Kidney glomerular epithelial cell (primary cell): ENCODE measurements at regions not wholly inside any gene's neighbourhood (a gene's known extent, or its start where the extent isn't known, plus 50 kb on each side); places are given as distances from the start of the nearest gene placed in this dataset.

Experiments
- DNase-seq: peaks from one replicate; lab custom pipeline; 2025; lab: John Stamatoyannopoulos, UW

GRCh38 chr2:136557203-136557602, 208.1 kb upstream of the THSD7B start:
- DNase-seq = no peak

- no peak for DNase-seq
These were observed 215.2 kb upstream of the THSD7B start for GRCh38 chr2:136550181-136550580.

- no peak for DNase-seq
These were observed 226.0 kb upstream of the THSD7B start for GRCh38 chr2:136539355-136539754.

DNA sequence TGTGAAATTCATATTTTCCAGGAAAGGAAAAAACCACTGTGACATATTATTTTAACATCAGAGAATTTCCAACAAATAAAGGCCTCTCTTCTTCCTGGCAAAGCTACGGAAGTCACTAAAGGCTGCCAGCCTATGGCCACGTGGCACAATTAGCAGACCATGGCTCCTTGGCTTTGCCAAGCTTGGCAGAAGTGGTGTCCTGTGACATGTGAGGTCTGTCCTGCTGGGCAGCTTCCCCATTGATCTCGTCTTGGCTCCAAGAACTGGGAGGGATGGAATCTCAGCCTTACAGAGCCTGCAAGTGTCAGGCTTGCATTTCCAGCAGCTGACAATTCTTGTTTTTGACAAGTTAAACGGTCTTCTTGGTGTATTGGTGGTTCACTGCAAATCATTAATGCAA, 226.9 kb upstream of the THSD7B start:
- DNase-seq = no peak

GRCh38 chr2:136534811-136535210, 230.5 kb upstream of the THSD7B start:
- DNase-seq = no peak

DNA sequence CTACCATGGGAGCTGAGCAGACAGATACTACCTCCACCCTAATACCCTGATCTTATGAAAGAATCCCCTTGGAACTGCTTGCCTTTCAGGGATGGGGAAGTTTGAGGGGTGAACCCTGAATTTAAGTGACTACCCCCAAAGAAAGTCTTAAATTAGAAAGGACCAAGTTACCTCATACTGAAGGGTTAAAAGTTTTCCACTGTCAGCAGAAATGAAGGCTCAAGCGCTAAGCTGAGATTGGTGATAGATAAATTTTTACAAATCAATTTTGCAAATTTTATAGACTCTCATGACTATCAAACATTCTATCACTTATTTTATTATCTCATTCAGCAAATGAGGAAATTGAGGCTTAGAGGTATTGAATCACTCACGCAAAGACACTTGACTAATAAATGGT, 233.2 kb upstream of the THSD7B start:
- no peak for DNase-seq

DNA sequence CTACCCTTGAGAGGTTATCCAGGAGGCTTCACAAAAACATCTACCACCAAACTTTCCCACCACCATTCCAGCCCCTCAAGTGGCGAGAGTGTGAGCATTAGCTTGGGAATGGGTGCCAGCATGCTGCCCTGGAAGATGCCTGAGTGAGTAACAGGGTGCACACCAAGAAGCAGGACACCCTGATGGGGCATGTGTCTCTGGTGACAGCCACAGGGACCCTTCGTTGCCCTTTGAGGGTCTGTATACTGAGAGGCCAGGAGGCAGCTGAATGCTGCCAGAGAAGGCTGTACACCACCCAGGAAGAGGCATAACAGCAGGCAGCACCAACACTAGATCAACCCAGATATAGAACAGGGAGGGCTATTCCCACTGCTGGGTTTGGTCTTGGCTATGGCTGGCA, 233.6 kb upstream of the THSD7B start:
- no peak for DNase-seq

DNA sequence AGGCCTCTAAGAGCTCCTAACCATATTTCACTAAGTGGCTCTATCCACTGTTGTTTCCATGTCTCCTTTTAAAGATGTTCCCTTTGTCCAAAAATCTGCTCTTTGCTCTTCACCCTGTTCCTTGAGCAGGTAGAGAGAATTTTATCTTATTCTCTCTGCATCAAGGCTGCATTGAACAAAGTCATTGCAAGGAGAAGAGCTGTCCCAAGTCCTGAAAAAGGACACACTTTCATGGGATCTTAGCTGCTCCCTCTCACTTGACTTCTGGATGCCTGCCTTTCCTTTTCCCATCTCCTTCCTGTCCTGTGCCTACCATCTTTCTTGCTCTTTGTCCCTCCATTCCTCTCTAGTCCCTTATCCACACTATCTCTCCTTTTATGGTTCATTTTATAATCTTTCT, 235.2 kb upstream of the THSD7B start:
- no peak for DNase-seq

DNA sequence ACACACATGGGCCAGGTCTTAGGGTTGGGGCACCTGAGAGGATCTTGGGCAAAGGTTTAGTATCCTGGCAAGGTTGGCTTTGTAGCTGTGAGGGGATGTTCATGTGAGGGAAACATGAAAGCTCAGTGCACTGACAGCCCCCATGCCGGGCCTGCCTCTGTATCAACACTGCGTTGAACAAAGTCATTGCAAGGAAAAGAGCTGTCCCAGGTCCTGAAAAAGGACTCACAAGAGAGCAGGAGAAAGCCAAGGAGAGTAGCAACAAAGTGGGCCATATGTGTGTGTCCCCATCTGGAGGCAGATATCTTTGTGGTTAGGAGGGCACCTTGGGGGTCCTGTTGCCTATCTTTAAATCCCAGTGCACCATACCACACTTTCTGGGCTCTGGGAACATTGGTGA, 237.8 kb upstream of the THSD7B start:
- no peak for DNase-seq

GRCh38 chr2:136522724-136523123, 242.6 kb upstream of the THSD7B start:
- no peak for DNase-seq

DNA sequence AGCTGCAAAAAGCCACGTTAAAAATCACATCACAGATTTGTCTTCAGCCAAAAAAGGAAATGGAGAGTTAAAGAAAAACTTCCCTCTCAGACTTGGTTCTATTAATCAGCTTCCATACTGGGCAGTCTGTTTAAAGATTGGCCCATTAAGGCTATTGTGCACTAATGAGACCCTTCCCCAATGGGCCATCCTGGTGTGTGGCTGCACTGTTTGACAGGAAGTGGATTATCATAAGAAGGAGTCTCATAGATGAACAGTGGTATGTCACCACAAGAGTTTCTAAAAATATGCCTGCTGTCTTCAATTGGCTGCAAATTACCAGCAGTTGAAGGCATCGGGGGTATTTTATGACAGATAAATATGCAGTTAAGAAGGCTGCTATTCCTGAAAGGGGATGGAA, 247.6 kb upstream of the THSD7B start:
- DNase-seq = no peak

- no peak for DNase-seq
These were observed 255.1 kb upstream of the THSD7B start for GRCh38 chr2:136510244-136510643.

DNA sequence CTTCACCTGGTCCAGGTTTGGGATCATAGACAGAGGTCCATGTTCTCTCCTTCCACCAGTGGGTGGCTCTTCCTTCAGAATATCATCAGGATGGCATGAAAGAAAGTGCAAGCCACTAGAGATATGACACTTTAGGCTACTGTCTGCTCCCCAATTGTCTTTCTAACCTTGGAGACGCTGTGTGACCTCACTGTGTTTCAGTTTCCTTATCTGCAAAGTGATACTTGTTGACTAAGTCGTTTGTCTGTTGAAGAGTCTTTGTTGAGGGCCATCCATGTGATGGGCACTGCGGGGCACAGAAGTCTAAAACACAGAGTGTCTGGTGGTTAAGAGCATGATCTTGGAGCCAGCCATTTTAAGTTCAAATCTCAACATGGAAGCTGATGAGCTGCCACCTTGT, 259.9 kb upstream of the THSD7B start:
- DNase-seq = no peak

DNA sequence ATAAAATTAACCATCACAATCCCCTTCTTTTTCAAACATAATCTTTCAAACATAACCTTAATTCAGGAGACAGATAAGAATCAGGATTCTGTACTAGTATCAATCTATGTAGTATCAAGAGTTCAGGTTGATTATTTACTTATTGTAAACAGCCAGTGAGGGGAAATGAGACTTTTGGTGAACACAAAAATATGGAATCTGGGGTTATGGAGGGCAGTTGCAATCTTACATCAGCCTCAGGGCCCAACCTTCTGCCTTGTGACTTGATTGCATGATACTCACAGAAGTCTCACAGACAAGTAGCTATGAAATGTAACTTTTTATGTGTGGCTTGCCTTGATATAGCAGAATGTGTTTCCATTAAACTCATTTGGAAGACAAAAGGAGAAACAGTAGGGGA, 262.7 kb upstream of the THSD7B start:
- DNase-seq = no peak

DNA sequence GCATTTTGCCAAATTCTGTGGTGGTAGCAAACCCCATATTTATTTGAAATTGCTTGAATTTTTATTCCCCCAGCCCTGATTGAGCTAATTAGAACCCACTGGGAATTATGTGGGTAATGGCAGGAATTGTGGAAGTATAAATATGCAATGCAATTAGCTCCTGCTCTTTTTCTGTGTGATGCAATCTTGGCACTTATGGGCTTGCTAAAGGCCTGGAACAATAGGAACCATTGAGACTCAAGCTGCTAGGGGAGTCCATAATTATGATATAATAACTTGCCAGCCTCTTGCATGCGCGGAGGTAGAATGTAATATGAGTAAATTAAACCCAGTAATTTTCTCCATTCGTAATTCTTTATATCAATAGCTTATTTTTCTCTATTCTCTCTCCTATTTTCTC, 267.6 kb upstream of the THSD7B start:
- no peak for DNase-seq

GRCh38 chr2:136496966-136497365, 268.4 kb upstream of the THSD7B start:
- no peak for DNase-seq

DNA sequence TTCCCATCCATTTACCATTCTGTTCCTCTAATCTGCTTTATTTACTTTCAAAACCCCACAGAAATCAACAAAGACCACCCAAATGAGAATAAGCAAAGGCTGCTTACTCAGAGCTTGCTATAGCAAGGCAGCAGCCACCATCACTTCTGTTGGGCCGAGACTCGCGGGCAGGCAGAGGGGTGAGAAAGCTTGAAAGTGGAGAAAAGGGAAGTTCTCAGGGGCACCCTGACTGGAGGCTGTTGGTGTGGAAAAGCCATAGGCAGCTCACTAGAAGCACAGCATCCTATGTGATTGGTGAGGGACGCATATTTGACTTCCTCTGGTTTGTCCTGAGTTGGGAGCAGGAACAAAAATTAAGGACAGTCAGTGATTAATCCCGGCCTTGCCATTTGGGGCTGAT, 269.7 kb upstream of the THSD7B start:
- DNase-seq = no peak

- DNase-seq = no peak
These were observed 272.4 kb upstream of the THSD7B start for GRCh38 chr2:136492901-136493300.

GRCh38 chr2:136490100-136490499, 275.2 kb upstream of the THSD7B start:
- no peak for DNase-seq

DNA sequence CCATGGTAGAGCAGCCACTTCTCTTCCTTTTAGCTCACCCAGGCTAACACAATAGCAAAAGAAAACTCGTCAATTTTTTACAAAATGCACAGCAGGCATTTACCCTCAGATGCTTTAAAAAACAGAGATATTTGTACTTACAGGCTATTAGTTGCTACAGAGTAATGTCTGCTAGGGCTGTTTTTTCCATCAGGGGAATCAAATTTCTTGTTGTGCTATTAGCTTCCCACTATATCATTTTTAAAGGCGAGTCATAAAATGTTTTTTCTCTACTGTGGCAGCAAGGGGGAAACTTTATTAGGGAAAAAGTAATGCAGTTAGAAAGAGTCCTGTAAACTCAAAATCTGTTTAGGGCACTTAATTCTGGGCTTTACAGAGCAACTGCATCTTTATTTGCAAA, 277.9 kb upstream of the THSD7B start:
- DNase-seq = no peak

- no peak for DNase-seq
These were observed 279.2 kb upstream of the THSD7B start for GRCh38 chr2:136486115-136486514.

GRCh38 chr2:136482966-136483365, 282.4 kb upstream of the THSD7B start:
- DNase-seq = no peak

GRCh38 chr2:136482006-136482405, 283.3 kb upstream of the THSD7B start:
- no peak for DNase-seq

DNA sequence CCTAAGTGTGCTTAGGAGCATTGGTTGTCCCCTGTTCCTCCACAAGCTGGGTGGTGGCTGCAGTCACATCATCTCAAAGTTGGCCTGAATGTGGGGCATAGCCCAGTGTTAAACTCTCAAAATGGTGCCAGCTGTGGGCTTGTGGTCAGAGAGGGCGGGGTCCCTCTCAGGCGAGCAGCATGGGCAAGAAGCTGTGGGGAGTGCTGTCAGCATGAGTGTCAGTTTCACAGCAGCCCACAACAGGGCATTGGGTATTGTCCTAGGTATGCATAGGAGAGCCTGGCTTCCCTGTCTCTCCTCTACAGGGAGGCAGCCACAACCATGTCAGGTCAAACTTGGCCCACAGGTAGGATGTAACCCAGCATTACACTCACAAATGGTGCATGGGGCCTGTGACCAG, 285.6 kb upstream of the THSD7B start:
- DNase-seq = no peak

DNA sequence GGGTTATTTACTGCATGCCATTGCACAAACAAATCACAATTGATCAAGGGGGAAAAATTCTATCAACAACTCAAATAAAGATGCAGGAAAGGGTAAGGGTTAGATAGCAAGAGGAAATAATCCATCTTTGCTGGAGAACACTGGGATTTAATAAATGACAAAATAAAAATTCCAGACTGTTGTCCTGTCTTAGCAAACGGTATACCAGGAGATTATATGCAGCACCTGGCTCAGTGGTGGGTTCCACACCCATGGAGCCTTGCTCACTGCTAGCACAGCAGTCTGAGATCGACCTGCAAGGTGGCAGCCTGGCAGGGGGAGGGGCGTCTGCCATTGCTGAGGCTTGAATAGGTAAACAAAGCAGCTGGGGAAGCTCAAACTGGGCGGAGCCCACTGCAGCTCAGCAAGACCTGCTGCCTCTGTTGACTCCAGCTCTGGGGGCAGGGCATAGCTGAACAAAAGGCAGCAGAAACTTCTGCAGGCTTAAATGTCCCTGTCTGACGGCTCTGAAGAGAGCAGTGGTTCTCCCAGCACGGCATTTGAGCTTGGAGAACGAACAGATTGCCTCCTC, 296.5 kb upstream of the THSD7B start:
- no peak for DNase-seq
